ENCODE measurements at regions not wholly inside any gene's neighbourhood (a gene's known extent, or its start where the extent isn't known, plus 50 kb on each side); places are given as distances from the start of the nearest gene placed in this dataset.
"Not testable (repeated sequence)": the region's sequence is repeated elsewhere in the genome, so short reads cannot be mapped to it uniquely, and the experiment has no call there.

- H3K27me3 ChIP-seq: no peaks in the 10 kb centered on the region
Observed at GRCh38 chr16:29117631-29118030, 132.8 kb downstream of the LAT start.

DNA sequence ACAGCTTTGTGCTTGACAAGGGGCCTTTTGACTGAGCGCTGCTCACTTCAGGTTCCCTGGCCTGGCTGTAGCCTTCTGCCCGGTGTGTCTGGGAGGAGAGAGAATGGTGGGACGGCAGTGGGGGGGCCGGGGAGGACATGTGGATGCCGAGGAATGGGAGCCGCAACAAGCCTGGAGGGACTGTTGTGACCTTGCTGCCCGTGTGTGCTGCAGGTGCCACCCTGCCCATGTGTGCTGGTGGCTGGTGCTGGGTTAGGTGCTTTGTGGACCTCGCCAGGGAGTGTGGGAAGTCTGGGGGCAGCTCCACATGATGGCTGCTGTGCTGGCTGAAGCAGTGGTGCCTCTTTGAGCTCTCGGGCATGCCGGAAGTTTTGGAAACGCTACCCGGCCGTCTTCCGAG lies 132.1 kb downstream of the LAT start:
- no peak for DNase-seq (ENCODE audit: low spot score in 2 of 2)
- Histone ChIP-seq H3K9me3 (no peaks in the 10 kb centered on the region), H3K27ac (no peak overlapping the region), H3K4me3 (no peak overlapping the region), H3K27me3 (no peaks in the 10 kb centered on the region), H3K36me3 (no peaks in the 10 kb centered on the region), H3K4me1 (peaks cover 20% of the 10 kb centered on the region)
- 94% methylated on average over 10 of the region's 14 CpGs for WGBS
- no peak for TF ChIP-seq POLR2A (IDR thresholded peaks at IDR 0.05)

More at GRCh38 chr16:29117631-29118030, 132.8 kb downstream of the LAT start:
- Histone ChIP-seq H3K9me3 (no peaks in the 10 kb centered on the region), H3K27ac (no peak overlapping the region), H3K4me3 (no peak overlapping the region), H3K4me1 (peaks cover 20% of the 10 kb centered on the region), H3K36me3 (no peaks in the 10 kb centered on the region)
- TF ChIP-seq EP300 (IDR thresholded peaks at IDR 0.05) (no peak), POLR2A (IDR thresholded peaks at IDR 0.05) (no peak), POLR2AphosphoS5 (IDR thresholded peaks at IDR 0.05) (no peak), CTCF (IDR thresholded peaks at IDR 0.05) (no peak)
- no peak for DNase-seq (ENCODE audit: low spot score in 2 of 2)
- 86% methylated on average over 7 of the region's 7 CpGs for WGBS

DNA sequence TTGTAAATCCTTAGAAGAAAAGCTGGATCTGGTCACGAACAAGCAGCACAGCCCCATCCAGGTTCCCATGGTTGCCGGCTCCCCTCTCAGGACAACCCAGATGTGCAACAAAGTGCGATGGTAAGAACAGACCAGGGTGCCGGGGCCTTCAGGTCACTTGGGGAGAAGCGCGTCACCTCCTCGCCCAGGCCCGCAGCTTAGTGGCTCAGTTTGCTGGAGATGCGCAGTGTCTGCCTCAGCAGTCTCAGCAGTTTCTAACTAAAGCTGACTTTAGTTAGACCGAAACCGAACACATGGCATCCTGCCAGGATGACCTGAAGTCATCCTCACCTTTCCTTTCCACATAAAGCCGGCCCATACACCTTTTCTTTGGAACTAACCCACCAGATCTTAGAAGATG lies 131.4 kb downstream of the LAT start:
- H3K36me3 ChIP-seq; H3K27me3 ChIP-seq; DNase-seq (ENCODE audit: low spot score in 2 of 2); H3K9me3 ChIP-seq; H3K4me3 ChIP-seq: not testable (repeated sequence)
- peaks cover 20% of the 10 kb centered on the region for H3K4me1 ChIP-seq
- 51% methylated on average over 12 of the region's 12 CpGs for WGBS
- H3K27ac ChIP-seq: peak overlapping the region; percentile 56

DNA sequence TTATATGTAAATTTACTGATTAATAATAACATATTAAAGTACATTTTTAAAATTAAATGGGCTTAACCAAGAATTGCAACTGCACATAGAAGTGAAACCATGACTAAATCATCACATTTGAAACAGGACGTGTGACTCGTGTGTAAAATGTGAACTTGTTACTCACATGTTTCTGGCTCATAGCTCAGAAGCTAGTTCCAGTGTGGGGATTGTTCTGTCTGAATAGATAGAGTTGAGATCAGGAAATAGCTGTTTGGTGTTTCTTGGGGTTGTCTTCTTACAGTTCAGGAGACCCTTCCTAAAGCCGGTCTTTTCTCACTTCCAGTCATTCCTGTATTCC lies 130.9 kb downstream of the LAT start:
- H3K36me3 ChIP-seq; H3K4me3 ChIP-seq; H3K9me3 ChIP-seq; H3K27me3 ChIP-seq; DNase-seq (ENCODE audit: low spot score in 2 of 2): not testable (repeated sequence)
- Histone ChIP-seq H3K27ac (peak overlapping the region; percentile 56), H3K4me1 (peaks cover 20% of the 10 kb centered on the region)
- WGBS: 12% methylated on average over 3 of the region's 3 CpGs

DNA sequence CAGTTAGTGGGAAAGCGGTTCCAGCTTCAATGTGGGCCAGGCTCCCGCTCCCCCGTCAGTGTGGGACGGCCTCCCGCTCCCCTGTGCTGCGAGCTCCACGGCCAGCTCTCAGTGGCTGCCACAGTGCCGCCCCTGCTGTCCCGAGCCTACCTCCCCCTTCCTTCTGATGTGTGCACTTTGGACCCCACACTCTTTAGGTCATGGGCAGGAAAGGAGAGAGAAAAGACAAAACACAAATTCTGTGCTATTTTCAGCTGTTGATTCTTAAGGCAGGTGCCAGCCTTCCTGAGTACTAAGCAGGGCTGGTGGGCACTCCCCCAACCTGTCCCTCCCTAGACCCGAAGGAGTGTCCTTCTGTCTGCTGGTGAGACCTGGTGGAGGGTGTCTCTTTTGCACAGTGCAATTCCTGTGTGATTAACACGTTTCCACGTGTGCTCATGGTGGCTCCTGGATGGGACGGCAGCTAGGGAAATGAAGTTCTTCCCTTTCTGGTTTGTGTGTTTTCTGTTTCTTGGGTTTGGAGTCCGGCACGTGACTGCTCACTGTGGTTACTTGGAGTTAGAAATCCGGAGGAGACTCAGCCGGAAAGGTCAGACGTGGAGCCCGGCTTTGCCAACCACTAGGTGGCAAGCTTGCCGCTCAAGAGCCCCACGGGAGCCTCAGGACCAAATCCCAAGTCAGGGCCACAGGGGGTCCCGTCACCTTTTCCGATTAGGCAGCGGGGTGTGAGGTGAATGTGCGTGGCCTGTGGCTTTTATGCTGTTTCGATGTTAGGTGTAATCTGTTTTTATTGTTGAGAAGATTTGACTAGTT lies 130.3 kb downstream of the LAT start:
- peak overlapping the region; percentile 56 for H3K27ac ChIP-seq
- TF ChIP-seq CTCF (IDR thresholded peaks at IDR 0.05): peak; percentile 31 to 55
- not testable (repeated sequence) for H3K9me3 ChIP-seq, H3K27me3 ChIP-seq, H3K36me3 ChIP-seq, H3K4me3 ChIP-seq
- H3K4me1 ChIP-seq: peaks cover 20% of the 10 kb centered on the region
- DNase-seq (ENCODE audit: low spot score in 2 of 2): peak in 1 of 2 donors; percentile 79
- WGBS: 23% methylated on average over 25 of the region's 26 CpGs

DNA sequence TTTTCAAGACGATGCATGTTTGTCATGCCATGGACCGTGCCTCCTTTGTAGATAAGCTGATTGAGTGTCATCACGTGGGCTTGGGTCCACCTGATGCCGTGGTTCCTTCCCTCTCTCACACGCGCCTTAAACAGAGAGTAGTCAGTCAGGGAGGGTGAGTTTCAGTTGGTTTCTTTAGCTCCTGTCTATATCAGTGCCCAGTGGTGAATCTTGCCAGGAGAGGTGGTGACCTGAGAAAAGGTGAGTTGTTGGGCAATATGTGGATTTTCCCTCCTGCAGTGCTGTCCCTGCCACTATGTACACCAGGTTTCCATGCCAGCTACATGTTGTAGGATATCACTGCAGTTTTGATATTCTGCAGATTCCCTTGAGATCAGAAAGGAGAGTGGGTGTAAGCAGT lies 129.7 kb downstream of the LAT start:
- DNase-seq (ENCODE audit: low spot score in 2 of 2): no peak
- no peak for TF ChIP-seq EP300 (IDR thresholded peaks at IDR 0.05)
- TF ChIP-seq POLR2A (IDR thresholded peaks at IDR 0.05): no peak
- TF ChIP-seq POLR2AphosphoS5 (IDR thresholded peaks at IDR 0.05): no peak
- no peak for TF ChIP-seq CTCF (IDR thresholded peaks at IDR 0.05)
- no peak overlapping the region for H3K27ac ChIP-seq
- H3K4me3 ChIP-seq: no peak overlapping the region
- no peaks in the 10 kb centered on the region for H3K9me3 ChIP-seq
- no peaks in the 10 kb centered on the region for H3K27me3 ChIP-seq
- no peaks in the 10 kb centered on the region for H3K36me3 ChIP-seq
- WGBS: 84% methylated on average over 6 of the region's 6 CpGs
- H3K4me1 ChIP-seq: peaks cover 20% of the 10 kb centered on the region

DNA sequence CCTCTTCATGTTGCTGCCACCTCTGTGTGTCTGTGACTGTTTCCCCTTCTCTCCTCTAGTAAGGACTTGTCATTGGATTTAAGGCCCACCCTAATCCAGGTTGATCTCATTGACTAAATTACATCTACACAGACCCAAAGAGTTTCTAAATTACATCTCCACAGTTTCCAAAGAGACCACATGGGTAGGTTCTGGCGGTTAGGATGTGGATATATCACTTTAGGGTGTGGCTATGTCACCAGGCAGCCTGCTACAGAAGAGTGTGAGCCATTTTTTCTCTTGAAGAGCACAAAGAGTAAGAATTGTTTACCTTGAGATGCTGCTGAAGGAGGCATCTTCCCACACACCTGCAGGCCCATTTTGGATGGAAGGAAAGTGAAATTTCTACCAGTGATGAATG lies 128.6 kb downstream of the LAT start:
- H3K27ac ChIP-seq; DNase-seq (ENCODE audit: low spot score in 2 of 2); H3K4me3 ChIP-seq; H3K27me3 ChIP-seq; H3K36me3 ChIP-seq; H3K9me3 ChIP-seq: not testable (repeated sequence)
- H3K4me1 ChIP-seq: peaks cover 20% of the 10 kb centered on the region
- WGBS: 88% methylated on average over 1 of the region's 1 CpG

Data from suprapubic skin (tissue), 4 donors.